Liver (tissue), 3 donors: ENCODE measurements at regions not wholly inside any gene's neighbourhood (a gene's known extent, or its start where the extent isn't known, plus 50 kb on each side); places are given as distances from the start of the nearest gene placed in this dataset.

Experiments used
- JUND ChIP-seq, 2 donors: IDR thresholded peaks; 2 replicates each; pipeline ENCODE4 v1.6.1; 2016; ENCODE audit warnings: antibody characterized with exemption in 2 of 2
- MAX ChIP-seq: IDR thresholded peaks from 2 replicates; pipeline ENCODE4 v1.6.1; 2016; ENCODE audit warnings: antibody characterized with exemption
- RXRA ChIP-seq, 2 donors: IDR thresholded peaks; 2 replicates each; pipeline ENCODE4 v1.6.1; 2017 to 2018; ENCODE audit warnings: antibody characterized with exemption in 2 of 2, mild to moderate bottlenecking in 1 of 2
- SP1 ChIP-seq: IDR thresholded peaks from 2 replicates; pipeline ENCODE4 v1.6.1; 2018; ENCODE audit warnings: antibody characterized with exemption, mild to moderate bottlenecking
- TF ChIP-seq, protein P1 (sequence below): fragments of 150-350 bp; IDR thresholded peaks from 2 replicates; pipeline ENCODE4 v1.5.1; 2017; ENCODE audit warnings: improper control_type of control experiment, low read depth, low read length; ENCODE audit not compliant: missing input control
- donor health status: healthy.
- donor health status: healthy.

- TF ChIP-seq, protein P1, sequence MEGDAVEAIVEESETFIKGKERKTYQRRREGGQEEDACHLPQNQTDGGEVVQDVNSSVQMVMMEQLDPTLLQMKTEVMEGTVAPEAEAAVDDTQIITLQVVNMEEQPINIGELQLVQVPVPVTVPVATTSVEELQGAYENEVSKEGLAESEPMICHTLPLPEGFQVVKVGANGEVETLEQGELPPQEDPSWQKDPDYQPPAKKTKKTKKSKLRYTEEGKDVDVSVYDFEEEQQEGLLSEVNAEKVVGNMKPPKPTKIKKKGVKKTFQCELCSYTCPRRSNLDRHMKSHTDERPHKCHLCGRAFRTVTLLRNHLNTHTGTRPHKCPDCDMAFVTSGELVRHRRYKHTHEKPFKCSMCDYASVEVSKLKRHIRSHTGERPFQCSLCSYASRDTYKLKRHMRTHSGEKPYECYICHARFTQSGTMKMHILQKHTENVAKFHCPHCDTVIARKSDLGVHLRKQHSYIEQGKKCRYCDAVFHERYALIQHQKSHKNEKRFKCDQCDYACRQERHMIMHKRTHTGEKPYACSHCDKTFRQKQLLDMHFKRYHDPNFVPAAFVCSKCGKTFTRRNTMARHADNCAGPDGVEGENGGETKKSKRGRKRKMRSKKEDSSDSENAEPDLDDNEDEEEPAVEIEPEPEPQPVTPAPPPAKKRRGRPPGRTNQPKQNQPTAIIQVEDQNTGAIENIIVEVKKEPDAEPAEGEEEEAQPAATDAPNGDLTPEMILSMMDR = no peak
- TF ChIP-seq RXRA (IDR thresholded peaks at IDR 0.05) = no peak
- no peak for TF ChIP-seq JUND (IDR thresholded peaks at IDR 0.05)
- TF ChIP-seq SP1 = no peak
- no peak for TF ChIP-seq MAX
Measured at GRCh38 chr12:40168868-40169267, 55.9 kb upstream of the LRRK2 start.
